ENCODE measurements at regions not wholly inside any gene's neighbourhood (a gene's known extent, or its start where the extent isn't known, plus 50 kb on each side); places are given as distances from the start of the nearest gene placed in this dataset.

DNA sequence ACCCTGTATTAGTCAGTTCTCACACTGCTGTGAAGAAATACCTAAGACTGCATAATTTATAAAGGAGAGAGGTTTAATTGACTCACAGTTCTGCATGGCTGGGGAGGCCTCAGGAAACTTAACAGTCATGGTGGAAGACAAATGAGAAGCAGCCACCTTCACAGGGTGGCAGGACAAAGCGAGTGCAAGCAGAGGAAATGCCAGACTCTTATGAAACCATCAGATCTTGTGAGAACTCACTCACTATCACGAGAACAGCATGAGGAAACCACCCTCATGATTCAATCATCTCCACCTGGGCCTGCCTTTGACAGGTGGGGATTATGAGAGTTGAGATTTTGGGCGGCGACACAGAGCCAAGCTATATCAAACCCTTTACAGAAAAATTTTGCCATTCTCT lies 722.4 kb downstream of the RAB28 start:
- Histone ChIP-seq H3K23ac (ENCODE audit: insufficient read length) (no peak overlapping the region), H3K4me1 (replicated peaks in 1 of 4; ENCODE audit: control insufficient read depth in 3 of 4, insufficient read depth in 4 of 4, low read length in 3 of 4) (no peaks in the 10 kb centered on the region), H3K36me3 (ENCODE audit: control insufficient read depth in 2 of 4, insufficient read depth in 4 of 4, low read length in 3 of 4) (no peaks in the 10 kb centered on the region), H2BK120ac (replicated peaks; ENCODE audit: low read depth, low read length) (no peak overlapping the region), H3K27me3 (replicated peaks in 1 of 4; ENCODE audit: control insufficient read depth in 3 of 4, extremely low read depth in 1 of 4, insufficient read depth in 3 of 4, low read length in 3 of 4) (no peaks in the 10 kb centered on the region), H4K91ac (replicated peaks; ENCODE audit: insufficient read length, low read length) (no peak overlapping the region), H2BK15ac (ENCODE audit: low read length) (no peak overlapping the region), H2AK5ac (ENCODE audit: low read depth, low read length) (no peak overlapping the region), H3K4ac (replicated peaks; ENCODE audit: insufficient read length, low read depth, low read length) (no peak overlapping the region), H2BK12ac (ENCODE audit: low read depth, low read length) (no peak overlapping the region), H3K27ac (ENCODE audit: low read depth, low read length) (no peak overlapping the region), H3K23me2 (ENCODE audit: low read depth, low read length) (no peaks in the 10 kb centered on the region), H4K8ac (ENCODE audit: extremely low read depth, insufficient read depth, low read length) (no peak overlapping the region), H2AFZ (ENCODE audit: low read length) (peak overlapping the region; percentile 77; the same call in 1 of the 2 replicates), H3K9ac (replicated peaks in 1 of 4; ENCODE audit: extremely low read depth in 1 of 4, low read depth in 3 of 4, low read length in 3 of 4) (no peak overlapping the region), H3K79me1 (ENCODE audit: low read depth, low read length) (no peaks in the 10 kb centered on the region), H3K18ac (ENCODE audit: extremely low read depth, low read length) (no peak overlapping the region), H3K56ac (replicated peaks; ENCODE audit: insufficient read length, low read depth, low read length) (no peak overlapping the region), H3K4me3 (ENCODE audit: extremely low read depth in 1 of 4, insufficient read depth in 2 of 4, low read depth in 3 of 4, low read length in 4 of 4) (no peak overlapping the region), H4K5ac (ENCODE audit: insufficient read length, low read depth, low read length) (no peak overlapping the region), H2BK20ac (ENCODE audit: low read length) (no peak overlapping the region), H3K4me2 (ENCODE audit: insufficient read depth in 1 of 2, low read depth in 2 of 2, low read length in 2 of 2) (no peak overlapping the region), H3K14ac (ENCODE audit: insufficient read length) (no peak overlapping the region), H4K20me1 (replicated peaks in 1 of 2; ENCODE audit: control insufficient read depth in 1 of 2, insufficient read depth in 2 of 2, low read length in 2 of 2) (no peaks in the 10 kb centered on the region), H3K9me3 (ENCODE audit: insufficient read depth in 2 of 2, low read depth in 1 of 2, low read length in 1 of 2) (no peaks in the 10 kb centered on the region), H2BK5ac (ENCODE audit: low read depth, low read length) (no peak overlapping the region), H3K79me2 (ENCODE audit: control insufficient read depth in 1 of 2, insufficient read depth in 2 of 2, low read length in 2 of 2) (no peaks in the 10 kb centered on the region)
- no peak for DNase-seq (ENCODE audit: low read depth in 1 of 2, low spot score in 2 of 2)
- WGBS, 2 experiments (ENCODE audit: extremely low coverage in 1 of 2, insufficient coverage in 1 of 2, insufficient read length in 1 of 2, insufficient replicate concordance in 2 of 2, low coverage in 1 of 2, low lambda C conversion rate in 2 of 2, missing lambda C conversion rate in 1 of 2) = 88% methylated on average over 4 of the region's 4 CpGs; no CpG with 5 or more reads in 1 of the 2 experiments
- ChIA-PET CTCF (ENCODE audit: partially characterized antibody) (no interaction called here), POLR2A (ENCODE audit: partially characterized antibody) (no interaction called here)
- TF ChIP-seq JUN (IDR thresholded peaks at IDR 0.05; ENCODE audit: low read depth, low read length) (no peak), SP1 (IDR thresholded peaks at IDR 0.05; ENCODE audit: low read depth, low read length) (no peak), JUND (IDR thresholded peaks at IDR 0.05; ENCODE audit: low read length) (no peak), EP300 (IDR thresholded peaks at IDR 0.05; ENCODE audit: borderline replicate concordance in 1 of 2, low read depth in 2 of 2, low read length in 2 of 2) (no peak), POU5F1 (IDR thresholded peaks at IDR 0.05; ENCODE audit: low read depth, low read length) (no peak)
- FAIRE-seq = no peak
